GM23338 (cell line): ENCODE measurements at regions not wholly inside any gene's neighbourhood (a gene's known extent, or its start where the extent isn't known, plus 50 kb on each side); places are given as distances from the start of the nearest gene placed in this dataset.

ENCODE experiments used
- CREB1 ChIP-seq: fragments of 250-450 bp; sonication (Bioruptor Pico); IDR thresholded peaks from 2 replicates; pipeline ENCODE4 v1.5.0; 2020; ENCODE audit warnings: low read depth, mild to moderate bottlenecking, moderate library complexity
- CTCF ChIP-seq, 2 experiments: fragments of 200-600 bp in 1 of 2; sonication (generic) in 1 of 2; conservative IDR thresholded peaks; 2 replicates each; pipeline versions ENCODE4 v1.5.1 to v1.6.1; 2016 to 2017; ENCODE audit warnings: antibody characterized with exemption in 2 of 2, low read depth in 2 of 2, mild to moderate bottlenecking in 2 of 2, moderate library complexity in 1 of 2
- EZH2 ChIP-seq: fragments of 200-600 bp; sonication (generic); IDR thresholded peaks from one replicate; pipeline ENCODE4 v1.8.0; 2017; ENCODE audit warnings: antibody characterized with exemption, mild to moderate bottlenecking, low read depth; ENCODE audit not compliant: unreplicated experiment
- EZH2phosphoT487 ChIP-seq: fragments of 200-600 bp; sonication (generic); IDR thresholded peaks from one replicate; pipeline ENCODE4 v1.8.1; 2018; ENCODE audit warnings: antibody characterized with exemption; ENCODE audit not compliant: unreplicated experiment
- POLR2AphosphoS5 ChIP-seq: IDR thresholded peaks from 2 replicates; pipeline ENCODE4 v1.6.1; 2016; ENCODE audit warnings: antibody characterized with exemption, low read depth
- REST ChIP-seq: IDR thresholded peaks from one replicate; pipeline ENCODE4 v1.6.1; 2018; ENCODE audit warnings: antibody characterized with exemption; ENCODE audit not compliant: unreplicated experiment
- STAT1 ChIP-seq: IDR thresholded peaks from one replicate; pipeline ENCODE4 v1.6.1; 2016; ENCODE audit warnings: antibody characterized with exemption; ENCODE audit not compliant: unreplicated experiment

- TF ChIP-seq EZH2 (no peak), CTCF (conservative IDR thresholded peaks at IDR 0.05; ENCODE audit: low read depth in 2 of 2) (no peak), POLR2AphosphoS5 (no peak), REST (no peak), STAT1 (no peak), CREB1 (CRISPR knock-in tag) (no peak), EZH2phosphoT487 (no peak)
Measured at GRCh38 chr1:94653454-94653853, 111.9 kb upstream of the F3 start.
